Endothelial cell of hepatic sinusoid (primary cell): ENCODE measurements at regions not wholly inside any gene's neighbourhood (a gene's known extent, or its start where the extent isn't known, plus 50 kb on each side); places are given as distances from the start of the nearest gene placed in this dataset.

ENCODE experiments used
- in situ Hi-C: cut with HindIII; loops from 2 replicates; pipeline ENCODE4 v1.10.0; 2017; ENCODE audit warnings: low sequenced_read_pairs

DNA sequence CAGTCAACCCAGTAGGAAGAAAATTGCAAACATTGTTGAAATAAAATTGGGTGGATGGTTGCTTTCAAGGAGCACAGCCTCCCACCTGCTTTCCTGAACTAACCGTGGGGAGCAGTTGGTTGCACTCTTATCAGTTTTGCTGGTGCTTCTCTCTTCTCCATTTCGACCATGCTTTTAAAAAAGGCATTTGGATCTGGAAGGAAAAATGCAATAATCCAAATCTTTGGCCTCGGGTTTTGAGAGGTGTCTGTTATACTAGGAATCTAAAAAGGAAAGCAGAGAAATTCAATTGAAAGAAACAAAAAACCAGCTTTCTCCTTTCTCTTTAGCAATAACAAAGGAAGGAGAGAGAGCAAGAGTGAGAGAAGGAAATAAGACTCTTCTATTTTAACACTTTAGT, 113.6 kb upstream of the ARGLU1 start:
- in situ Hi-C loops: no loop called here

DNA sequence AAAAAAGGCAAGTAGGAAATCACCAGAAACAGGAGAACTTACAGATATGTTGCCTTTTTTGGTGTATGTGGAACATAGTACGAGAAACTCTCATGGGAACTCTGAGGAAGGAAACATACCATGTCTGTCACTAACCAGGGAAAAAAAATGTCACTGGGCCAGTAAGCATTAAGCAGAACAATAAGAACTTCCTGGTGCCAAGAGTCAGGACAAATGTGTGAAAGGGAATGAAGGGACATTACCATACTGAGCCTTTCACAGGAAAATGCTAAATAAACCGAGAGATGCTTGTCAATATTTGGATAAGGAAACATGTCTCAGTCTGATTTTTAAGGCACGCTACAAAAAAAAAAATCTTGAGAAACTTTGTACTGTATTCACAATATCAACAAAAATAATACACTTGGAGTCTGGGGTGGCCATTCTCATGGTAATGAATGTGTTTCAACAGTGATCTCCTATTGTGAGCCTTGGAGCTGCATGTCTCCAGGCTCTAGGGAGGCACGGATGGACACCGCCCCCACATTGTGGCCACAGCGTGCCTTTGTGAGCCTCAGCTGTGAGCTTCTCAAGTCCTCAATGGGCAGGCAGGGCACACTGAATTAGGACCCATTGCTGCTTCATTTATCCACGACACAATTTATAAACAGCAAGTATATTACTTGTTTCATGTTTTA, 113.0 kb upstream of the ARGLU1 start:
- in situ Hi-C loops: no loop called here

DNA sequence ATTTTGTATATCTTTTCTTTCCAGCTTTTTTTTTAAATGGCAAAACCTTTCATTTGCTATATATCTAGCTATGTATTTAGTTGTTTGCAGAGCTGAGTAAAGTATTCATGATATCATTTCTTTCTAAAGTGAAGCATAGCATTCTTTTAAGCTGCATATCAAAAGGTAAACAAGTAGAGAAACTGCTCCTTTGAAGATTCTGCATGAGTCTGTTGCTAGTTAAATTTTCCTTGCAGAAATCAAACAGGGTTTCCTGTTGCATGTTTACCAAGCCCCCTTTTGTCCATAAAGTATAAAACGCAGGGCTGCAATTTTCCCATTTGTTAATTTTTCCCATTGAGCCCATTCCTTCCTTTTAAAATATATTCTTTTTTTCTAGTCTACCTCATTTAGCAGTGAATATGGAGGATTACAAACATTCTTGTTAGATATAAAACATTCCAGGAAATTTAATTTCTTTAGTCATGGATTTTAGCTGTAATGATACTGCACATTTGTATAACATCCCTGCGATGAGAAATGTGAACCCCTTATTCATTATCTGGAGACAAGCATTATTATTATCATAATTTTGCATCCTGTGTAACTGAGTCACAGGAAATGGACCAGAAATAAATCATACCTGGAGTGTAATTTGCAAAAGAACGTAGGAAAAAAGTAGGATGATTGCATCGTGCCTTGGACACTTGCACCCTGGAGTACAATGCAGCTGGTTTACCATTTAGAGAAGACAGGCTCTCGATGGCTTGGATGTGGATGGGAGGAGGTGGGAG, 110.9 kb upstream of the ARGLU1 start:
- in situ Hi-C loops: no loop called here

DNA sequence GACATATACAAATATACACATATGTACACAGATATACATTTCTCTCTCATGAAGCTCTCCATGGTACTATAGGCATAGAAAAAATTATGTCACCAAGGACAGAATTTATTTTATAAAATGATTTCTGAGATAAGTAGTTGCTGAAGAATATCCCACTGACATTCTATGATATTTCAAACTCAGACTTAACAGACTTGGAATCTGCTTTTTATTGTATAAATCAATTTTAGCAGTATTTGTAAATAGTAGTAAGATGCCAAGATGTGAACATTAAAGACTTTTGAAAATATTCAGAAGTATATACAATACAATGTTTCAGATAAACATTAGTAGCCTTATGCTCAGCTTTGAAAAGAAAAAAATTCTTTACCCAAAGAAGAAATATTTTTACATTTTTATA, 107.4 kb upstream of the ARGLU1 start:
- in situ Hi-C loops: no loop called here

DNA sequence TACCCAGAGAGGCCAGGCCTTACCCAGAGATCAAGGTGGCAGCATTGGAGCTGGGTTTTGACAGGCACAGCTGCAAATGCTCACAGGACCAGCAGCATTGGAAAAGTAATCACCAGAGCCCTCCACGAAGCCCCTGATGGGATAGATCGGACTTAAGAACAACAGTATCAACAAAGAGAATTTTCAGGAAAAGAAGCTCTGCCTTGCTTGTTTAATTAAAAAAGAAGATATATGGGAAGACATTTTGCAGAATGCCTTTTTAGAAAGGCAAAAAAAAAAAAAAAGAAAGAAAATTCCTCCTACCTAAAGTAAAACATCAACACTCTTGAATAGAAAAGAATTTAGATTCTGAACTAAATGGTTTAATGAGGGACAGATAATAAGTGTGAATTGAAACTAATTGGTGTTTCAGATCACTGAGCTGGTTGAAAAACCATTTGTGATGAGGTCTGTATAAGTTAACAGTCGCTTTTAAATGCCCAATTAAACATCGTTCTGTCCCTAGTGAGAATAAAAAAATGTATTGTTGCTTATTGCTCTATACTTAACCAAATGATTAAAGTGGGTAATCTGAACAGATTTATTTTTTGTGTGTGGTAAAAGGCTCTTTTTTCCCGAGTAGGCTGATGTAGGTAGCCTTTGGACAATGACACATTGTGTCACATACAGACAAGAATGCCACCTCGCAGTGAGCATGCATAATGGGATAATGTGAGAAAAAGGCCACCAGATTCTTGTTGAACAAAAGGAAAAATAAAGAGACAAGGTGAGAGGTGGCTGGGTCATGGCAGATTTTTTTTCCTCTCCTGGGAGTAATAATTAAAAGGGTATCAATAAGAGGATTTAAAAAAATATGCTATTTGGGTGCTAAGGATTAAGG, 93.0 kb upstream of the ARGLU1 start:
- in situ Hi-C loops: loop anchor here (5.0 kb wide), 1 partner anchor 39 kb away; no protein-coding TSS in a partner anchor

DNA sequence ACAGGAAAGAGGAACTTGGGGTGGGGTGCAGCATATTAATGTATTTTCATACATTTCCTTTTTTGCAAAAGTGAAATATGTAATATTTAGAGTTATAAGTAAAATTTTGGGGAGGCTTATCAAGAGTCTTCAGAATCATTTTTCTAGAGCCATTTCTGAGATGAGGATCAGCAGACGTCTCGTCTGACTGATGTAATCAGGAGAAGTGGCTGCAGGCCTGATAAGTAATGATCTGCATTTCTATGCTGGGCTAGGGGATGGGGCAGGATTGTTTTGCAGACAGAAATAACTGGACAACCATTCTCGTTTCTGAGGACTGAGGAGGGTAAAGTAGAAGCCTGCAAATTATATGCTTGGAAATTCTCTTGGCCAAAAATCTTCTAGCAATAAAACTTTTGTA, 89.2 kb upstream of the ARGLU1 start:
- in situ Hi-C loops: no loop called here

DNA sequence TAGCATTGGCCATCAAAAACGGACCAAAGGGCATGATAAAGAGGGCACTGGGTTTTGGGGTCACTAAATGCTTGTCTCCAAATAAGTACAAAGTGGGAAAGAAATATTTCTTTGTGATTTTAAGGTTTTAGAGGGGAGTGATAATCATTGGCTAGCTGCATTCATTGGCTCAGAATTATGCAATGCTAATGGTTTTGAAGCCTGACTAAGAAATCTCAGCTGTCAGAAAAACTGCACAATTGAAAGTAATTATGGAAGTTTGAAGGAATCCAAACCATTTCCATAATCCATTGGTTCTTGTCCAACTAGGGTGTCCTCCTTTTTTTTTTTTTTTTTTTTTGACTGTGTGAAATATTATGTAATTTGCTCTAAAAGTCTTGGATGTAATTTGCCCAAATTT, 88.2 kb upstream of the ARGLU1 start:
- in situ Hi-C loops: no loop called here

DNA sequence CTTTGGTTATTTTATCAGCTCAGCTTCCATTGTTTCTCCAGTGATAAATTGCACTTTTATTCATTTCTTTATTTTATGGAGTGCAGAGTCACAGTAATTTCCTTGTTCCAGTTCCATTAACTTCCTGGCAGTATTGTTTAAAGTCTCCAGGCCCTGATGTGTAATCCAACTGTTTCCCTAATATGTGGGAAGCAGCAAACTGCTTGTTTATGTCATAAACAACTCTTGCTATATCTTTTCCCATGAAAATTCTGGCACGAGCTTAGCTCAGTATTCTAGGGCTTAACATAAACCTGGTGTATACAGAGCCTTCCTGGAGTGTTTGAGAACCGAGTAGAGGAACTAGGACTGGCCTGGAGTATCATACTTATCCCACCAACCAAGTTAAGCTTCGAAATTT, 83.5 kb upstream of the ARGLU1 start:
- in situ Hi-C loops: no loop called here

DNA sequence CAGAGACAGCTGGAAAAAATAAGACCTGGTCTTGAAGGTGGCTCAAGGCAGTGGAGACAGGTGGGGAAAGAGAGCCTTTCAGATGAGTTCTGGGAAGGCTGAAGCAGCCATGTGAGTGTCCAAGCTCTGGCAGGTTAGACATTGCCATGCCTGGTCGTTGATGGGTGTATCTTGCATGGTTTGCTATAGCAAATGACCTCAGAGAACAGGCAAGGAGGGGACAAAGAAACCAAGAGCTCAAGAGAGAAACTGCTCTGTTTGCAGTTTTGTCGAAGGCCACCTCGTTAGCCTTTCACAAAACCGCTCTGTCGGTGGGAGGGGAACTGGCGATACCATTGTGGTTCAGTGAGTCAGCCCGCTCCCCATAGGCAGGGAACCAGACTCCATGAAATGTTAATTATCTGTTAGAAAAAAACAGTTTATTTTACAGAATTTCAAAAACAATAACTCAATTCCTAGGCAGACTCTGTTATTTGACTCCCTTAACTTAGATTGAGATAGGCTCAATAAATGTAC, 82.8 kb upstream of the ARGLU1 start:
- in situ Hi-C loops: no loop called here

DNA sequence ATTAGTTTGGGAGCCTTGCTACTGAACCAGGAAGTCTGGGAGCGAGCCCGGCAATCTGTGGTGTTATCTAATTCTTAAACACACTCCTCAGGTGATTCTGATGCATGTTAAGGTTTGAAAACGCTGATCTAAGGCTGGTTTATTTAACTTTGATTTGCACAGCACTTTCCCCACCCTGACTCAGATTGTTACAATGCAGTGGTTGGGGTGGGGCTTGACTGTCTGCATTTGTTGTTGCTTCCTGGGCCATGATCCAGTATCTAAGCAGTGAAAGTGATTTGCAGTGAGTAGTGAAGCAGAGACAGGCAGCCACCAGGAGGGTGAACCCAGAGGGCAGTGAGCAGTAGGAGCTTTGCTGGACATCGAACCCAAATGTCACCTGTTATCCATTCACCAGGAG, 81.6 kb upstream of the ARGLU1 start:
- in situ Hi-C loops: no loop called here

DNA sequence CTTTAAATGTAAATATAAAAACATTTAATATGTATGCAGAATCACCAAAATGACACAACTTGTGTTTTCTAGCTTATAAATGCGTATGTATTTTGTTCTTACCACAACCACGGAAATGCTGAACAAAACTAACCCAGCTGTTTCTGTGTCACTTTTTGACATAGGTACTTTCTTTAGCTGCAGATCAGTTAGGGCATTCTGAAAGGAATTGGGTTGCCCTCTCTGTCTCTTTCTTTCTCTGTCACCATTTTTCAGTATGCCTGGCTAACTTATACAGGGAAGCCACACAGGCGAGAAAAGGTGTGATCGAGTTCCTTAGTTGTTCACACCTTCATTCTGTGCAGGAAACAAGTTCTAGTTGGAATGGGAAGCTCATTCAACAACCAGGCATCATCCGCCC, 72.6 kb upstream of the ARGLU1 start:
- in situ Hi-C loops: no loop called here

DNA sequence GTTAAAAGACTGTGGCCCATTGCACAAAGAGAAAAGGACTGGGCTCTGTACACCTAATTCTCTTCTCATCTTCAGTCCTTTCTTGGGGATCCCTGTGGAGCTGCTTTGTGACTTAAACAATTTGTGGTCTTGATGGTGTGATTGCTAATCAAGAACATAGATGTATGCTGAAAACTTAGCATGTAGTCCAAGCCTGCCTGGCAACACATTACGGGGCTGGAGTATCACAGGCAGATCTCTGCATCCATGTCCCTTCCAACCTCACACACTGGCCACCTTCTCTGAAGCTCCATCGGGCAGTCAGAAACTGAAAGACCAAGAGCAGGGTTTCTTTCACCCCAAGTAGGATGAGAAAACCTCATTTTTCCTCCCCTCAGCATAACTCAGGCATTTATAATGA, 69.6 kb upstream of the ARGLU1 start:
- in situ Hi-C loops: no loop called here

DNA sequence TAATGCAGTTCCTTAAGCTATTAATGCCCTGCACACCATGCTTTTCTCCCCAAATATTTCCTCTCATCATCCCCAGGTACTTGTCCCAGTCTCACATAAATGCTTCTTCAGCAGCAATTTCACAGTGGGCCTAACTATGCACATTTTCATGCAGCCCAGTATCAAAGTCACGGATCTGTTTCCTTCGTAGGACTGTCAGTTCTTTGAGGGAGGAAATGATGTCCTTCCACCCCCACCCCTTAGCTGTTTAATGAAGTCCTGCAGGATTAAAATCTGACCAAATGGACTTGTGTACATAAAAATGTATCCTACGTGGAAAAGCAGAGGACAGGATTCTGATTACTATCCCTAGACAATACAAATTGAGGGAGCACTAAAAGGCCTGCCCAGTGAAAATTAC, 68.6 kb upstream of the ARGLU1 start:
- in situ Hi-C loops: no loop called here

DNA sequence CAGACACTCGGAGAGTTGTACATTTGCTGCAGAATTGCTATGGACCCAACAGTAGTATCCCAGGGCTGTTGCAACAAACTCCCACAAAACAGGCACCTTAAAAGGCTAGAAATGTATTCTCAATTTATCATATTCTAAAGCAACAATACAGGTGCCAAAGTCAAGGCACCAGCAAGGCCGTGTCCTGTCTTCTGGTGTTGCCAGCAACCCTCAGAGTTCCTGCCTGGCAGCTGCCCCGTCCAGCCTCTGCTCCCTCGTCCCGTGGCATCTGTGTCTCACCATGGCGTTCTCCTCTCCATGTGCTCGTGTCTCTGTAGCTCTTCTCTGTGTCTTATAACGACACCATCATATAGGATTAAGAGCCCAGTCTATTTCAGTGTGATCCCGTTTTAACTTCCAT, 67.7 kb upstream of the ARGLU1 start:
- in situ Hi-C loops: no loop called here

DNA sequence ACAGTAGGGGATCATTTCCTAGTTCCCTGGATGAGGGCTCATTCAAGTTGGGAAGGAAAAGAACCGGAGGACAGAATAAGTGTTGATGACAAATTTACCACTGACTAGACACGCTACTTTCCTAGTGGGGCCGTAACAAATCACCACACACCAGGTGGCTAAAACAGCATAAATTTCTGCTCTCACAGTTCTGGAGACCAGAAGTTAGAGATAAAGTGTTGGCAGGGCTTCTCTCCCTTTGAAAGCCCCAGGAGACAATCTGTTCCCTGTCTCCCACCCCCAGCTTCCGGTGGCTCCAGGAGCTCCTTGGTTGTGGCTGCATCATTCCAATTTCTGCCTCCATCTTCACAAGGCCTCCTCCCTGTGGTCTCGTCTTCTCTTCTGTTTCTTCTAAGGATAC, 65.4 kb upstream of the ARGLU1 start:
- in situ Hi-C loops: no loop called here

DNA sequence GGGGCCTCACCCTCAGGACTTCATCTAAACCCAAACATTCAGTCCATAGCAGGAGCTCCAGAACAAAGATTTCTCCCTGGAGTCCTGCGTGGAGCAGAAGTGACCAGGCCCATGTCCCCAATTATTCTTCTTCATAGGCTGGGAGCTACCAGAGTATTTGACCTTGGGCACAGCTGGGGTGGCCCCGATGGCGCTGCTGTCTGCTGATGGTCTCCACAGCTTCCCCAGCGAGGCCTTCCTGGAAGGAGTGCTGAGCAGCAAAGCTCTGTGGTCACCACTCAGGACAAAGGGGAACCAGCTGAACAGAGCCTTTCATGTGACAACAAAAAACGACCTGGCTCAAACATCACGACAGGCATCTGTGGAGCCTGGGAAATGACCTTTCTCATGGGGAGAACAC, 62.7 kb upstream of the ARGLU1 start:
- in situ Hi-C loops: no loop called here

DNA sequence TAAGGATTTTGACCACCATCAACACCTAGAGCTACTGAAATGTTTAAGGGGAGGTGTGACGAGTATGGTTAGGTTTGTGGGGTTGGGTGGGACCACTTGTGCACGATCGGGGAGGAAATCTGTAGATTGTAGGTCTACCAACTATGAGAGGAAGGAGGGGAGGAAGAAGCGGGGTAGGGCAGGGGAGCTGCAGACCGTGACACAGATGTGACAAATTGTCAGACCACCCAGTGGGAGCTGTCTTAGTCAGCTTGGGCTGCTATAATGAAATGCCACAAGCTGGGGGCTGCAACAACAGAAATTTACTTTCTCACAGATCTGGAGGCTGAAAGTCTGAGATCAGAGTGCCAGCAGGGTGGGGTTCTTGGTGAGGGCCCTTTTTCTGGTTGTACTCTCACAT, 62.2 kb upstream of the ARGLU1 start:
- in situ Hi-C loops: no loop called here

DNA sequence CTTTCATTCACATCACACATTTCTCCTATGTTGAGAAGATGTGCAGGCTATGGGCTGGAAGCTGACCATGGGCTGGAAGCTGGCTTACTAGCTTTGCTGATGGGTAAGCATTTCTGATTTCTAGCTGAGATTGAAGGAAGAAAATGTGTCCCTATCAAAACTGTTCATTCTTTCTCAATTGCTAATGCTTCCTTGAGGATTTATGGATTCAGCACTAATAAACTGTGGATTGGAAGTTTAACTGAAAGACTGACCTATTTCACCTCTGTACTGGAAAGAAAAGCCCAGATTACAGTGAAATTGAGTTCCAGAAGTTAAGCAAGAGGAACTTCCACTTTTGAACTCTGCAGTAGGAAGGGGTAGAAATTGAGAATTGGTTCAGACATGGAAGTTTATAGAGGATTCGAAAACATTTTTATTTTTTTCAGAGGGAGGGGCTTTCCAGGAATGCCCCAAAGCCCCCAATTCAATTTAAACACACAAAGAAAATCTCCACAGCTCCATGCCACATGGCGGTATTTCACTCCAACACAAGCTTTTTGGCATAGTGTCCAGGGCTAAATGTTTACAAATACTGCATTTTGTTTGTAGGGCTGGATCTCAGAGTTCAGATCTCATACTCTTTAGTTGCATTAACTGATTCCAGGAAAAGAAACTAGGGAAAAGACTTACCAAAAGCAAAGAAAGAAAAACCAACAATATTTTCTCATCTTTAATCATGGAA, 61.2 kb upstream of the ARGLU1 start:
- in situ Hi-C loops: no loop called here

DNA sequence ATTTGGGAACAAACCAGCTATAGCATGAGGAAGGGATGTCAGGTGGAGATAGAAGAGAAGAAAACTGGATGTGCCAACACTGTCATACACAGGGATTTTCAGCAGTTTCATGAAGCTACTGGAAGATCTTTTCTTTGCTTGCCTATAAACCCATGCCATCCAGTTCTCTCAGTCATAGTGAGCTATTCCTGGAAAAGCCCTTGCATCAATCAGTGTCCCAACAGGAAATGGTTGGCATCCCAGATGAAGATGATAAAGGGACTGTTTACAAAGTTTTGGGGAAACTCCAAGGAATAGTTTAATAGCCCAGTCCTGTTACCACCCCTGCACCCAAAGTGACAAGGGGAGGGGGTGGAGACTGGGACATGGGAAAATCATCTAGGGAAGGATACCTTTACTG, 58.5 kb upstream of the ARGLU1 start:
- in situ Hi-C loops: no loop called here

DNA sequence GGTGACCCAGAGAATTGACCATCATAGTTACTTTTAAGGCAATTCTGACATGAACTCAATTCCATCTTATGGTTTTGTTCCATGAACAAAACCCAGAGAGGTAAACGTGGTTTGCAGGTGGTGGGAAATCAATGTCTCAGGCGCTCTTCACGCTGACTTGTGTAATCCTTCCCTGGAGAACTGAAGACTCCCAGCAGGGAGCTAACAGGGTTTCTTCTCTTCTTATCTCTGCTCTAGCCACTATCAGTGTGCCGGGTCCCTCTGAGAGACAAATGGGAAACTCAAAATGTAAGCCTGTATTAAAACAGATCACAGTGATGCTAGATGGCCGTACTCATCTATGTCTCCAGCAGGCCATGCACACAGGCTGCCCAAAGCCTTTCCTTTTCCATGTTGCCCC, 57.6 kb upstream of the ARGLU1 start:
- in situ Hi-C loops: no loop called here
